NOMO-1 (cell line): ENCODE measurements at regions not wholly inside any gene's neighbourhood (a gene's known extent, or its start where the extent isn't known, plus 50 kb on each side); places are given as distances from the start of the nearest gene placed in this dataset.
"Not testable (repeated sequence)": the region's sequence is repeated elsewhere in the genome, so short reads cannot be mapped to it uniquely, and the experiment has no call there.

Source experiments
- DNase-seq, 2 experiments: peaks; one replicate each; lab custom pipeline; 2025; ENCODE audit not compliant: unreplicated experiment in 2 of 2; lab: John Stamatoyannopoulos, UW

GRCh38 chr7:83306502-83306901 is 143.8 kb upstream of the PCLO start:
- peak; percentile 91 to 100 for DNase-seq

GRCh38 chr7:83305027-83305426 is 142.3 kb upstream of the PCLO start:
- DNase-seq = no peak

GRCh38 chr7:83301416-83301815 is 138.7 kb upstream of the PCLO start:
- DNase-seq = no peak

- DNase-seq = no peak
These were observed 127.5 kb upstream of the PCLO start for GRCh38 chr7:83290211-83290610.

- DNase-seq = no peak
These were observed 126.8 kb upstream of the PCLO start for GRCh38 chr7:83289419-83289993.

- DNase-seq = no peak
These were observed 118.0 kb upstream of the PCLO start for GRCh38 chr7:83280671-83281070.

GRCh38 chr7:83276250-83276649 is 113.6 kb upstream of the PCLO start:
- DNase-seq = no peak

GRCh38 chr7:83273699-83274098 is 111.0 kb upstream of the PCLO start:
- no peak for DNase-seq

- DNase-seq = peak; percentile 8 to 70
These were observed 108.8 kb upstream of the PCLO start for GRCh38 chr7:83271212-83272099.

- peak; percentile 29 to 51 for DNase-seq
These were observed 107.7 kb upstream of the PCLO start for GRCh38 chr7:83270407-83270806.

- DNase-seq = peak in 1 of 2 experiments; percentile 33
These were observed 104.5 kb upstream of the PCLO start for GRCh38 chr7:83267141-83267631.

- not testable (repeated sequence) for DNase-seq
These were observed 100.9 kb upstream of the PCLO start for GRCh38 chr7:83263442-83264034.

GRCh38 chr7:83259064-83259463 is 96.4 kb upstream of the PCLO start:
- no peak for DNase-seq

GRCh38 chr7:83248000-83248399 is 85.3 kb upstream of the PCLO start:
- DNase-seq = no peak

GRCh38 chr7:83219231-83219630 is 56.5 kb upstream of the PCLO start:
- DNase-seq = not testable (repeated sequence)

GRCh38 chr7:83212883-83213282 is 50.2 kb upstream of the PCLO start:
- no peak for DNase-seq
